ENCODE measurements at regions not wholly inside any gene's neighbourhood (a gene's known extent, or its start where the extent isn't known, plus 50 kb on each side); places are given as distances from the start of the nearest gene placed in this dataset.

GRCh38 chr3:180764481-180764880, 85.2 kb upstream of the CCDC39 start:
- H3K9ac ChIP-seq (replicated peaks; ENCODE audit: extremely low read depth, insufficient read depth, low read length): no peak overlapping the region
- no peak overlapping the region for H3K27ac ChIP-seq (ENCODE audit: insufficient read depth, low read depth, low read length)
- no peak overlapping the region for H3K4me2 ChIP-seq (ENCODE audit: insufficient read depth, low read length)
- H3K4me3 ChIP-seq (replicated peaks in 1 of 3; ENCODE audit: insufficient read depth in 1 of 3, low read depth in 1 of 3, low read length in 3 of 3): no peak overlapping the region
- no peak for DNase-seq (ENCODE audit: low read depth, low spot score)
- dilution Hi-C loops (cut with MboI; ENCODE audit: extremely low pct_ligation_motif_present, low sequenced_read_pairs): no loop called here
- H3K9me1 ChIP-seq (replicated peaks; ENCODE audit: control insufficient read depth, extremely low read depth, insufficient read depth, low read length): no peaks in the 10 kb centered on the region
- no peak for FAIRE-seq
- H2AFZ ChIP-seq (ENCODE audit: low read depth, low read length): no peak overlapping the region
- TF ChIP-seq, protein P1, sequence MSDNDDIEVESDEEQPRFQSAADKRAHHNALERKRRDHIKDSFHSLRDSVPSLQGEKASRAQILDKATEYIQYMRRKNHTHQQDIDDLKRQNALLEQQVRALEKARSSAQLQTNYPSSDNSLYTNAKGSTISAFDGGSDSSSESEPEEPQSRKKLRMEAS (IDR thresholded peaks at IDR 0.05; ENCODE audit: insufficient read depth, insufficient read length): no peak
- TF ChIP-seq FOS (IDR thresholded peaks at IDR 0.05; ENCODE audit: borderline replicate concordance, insufficient read depth, low read length): no peak
- TF ChIP-seq CTCF (IDR thresholded peaks at IDR 0.05; ENCODE audit: extremely low read depth in 1 of 2, insufficient read depth in 1 of 2, low read depth in 1 of 2, low read length in 2 of 2): no peak
- no peak for TF ChIP-seq POLR2AphosphoS5 (IDR thresholded peaks at IDR 0.05; ENCODE audit: insufficient read depth, low read depth, low read length)
- TF ChIP-seq MYC (IDR thresholded peaks at IDR 0.05; ENCODE audit: low read depth, low read length): no peak
- BruUV-seq (replicated peaks): no TSS peak
- POLR2A ChIA-PET: no interaction called here
- H3K27me3 ChIP-seq (ENCODE audit: control insufficient read depth in 2 of 2, insufficient read depth in 2 of 2, low read length in 2 of 2): no peaks in the 10 kb centered on the region
- CTCF ChIA-PET: no interaction called here
- H4K20me1 ChIP-seq (replicated peaks; ENCODE audit: control insufficient read depth, extremely low read depth, insufficient read depth, low read length): no peaks in the 10 kb centered on the region
- H3K9me3 ChIP-seq (replicated peaks; ENCODE audit: control insufficient read depth, insufficient read depth, low read length): no peaks in the 10 kb centered on the region
- no peaks in the 10 kb centered on the region for H3K4me1 ChIP-seq (ENCODE audit: control insufficient read depth, extremely low read depth, insufficient read depth, low read length)
- intact Hi-C loops (cut with micrococcal nuclease): no loop called here
- no peaks in the 10 kb centered on the region for H3K79me2 ChIP-seq (ENCODE audit: control insufficient read depth, insufficient read depth, low read length)
- no peaks in the 10 kb centered on the region for H3K36me3 ChIP-seq (ENCODE audit: control insufficient read depth in 2 of 2, extremely low read depth in 1 of 2, insufficient read depth in 2 of 2, low read length in 2 of 2)

GRCh38 chr3:180770639-180771038, 91.3 kb upstream of the CCDC39 start:
- H3K27ac ChIP-seq (ENCODE audit: insufficient read depth, low read depth, low read length): no peak overlapping the region
- no peak overlapping the region for H2AFZ ChIP-seq (ENCODE audit: low read depth, low read length)
- CTCF ChIA-PET: no interaction called here
- H3K9me1 ChIP-seq (replicated peaks; ENCODE audit: control insufficient read depth, extremely low read depth, insufficient read depth, low read length): no peaks in the 10 kb centered on the region
- POLR2A ChIA-PET: no interaction called here
- no TSS peak for BruUV-seq (replicated peaks)
- no peak for TF ChIP-seq MYC (IDR thresholded peaks at IDR 0.05; ENCODE audit: low read depth, low read length)
- no peak for TF ChIP-seq EZH2 (IDR thresholded peaks at IDR 0.05; ENCODE audit: borderline replicate concordance, low read depth, low read length, severe bottlenecking)
- TF ChIP-seq POLR2A (IDR thresholded peaks at IDR 0.05; ENCODE audit: low read depth, low read length): no peak
- TF ChIP-seq JUN (IDR thresholded peaks at IDR 0.05; ENCODE audit: borderline replicate concordance, insufficient read depth, insufficient read length, low read depth): no peak
- TF ChIP-seq CTCF (IDR thresholded peaks at IDR 0.05; ENCODE audit: extremely low read depth in 1 of 2, insufficient read depth in 1 of 2, low read depth in 1 of 2, low read length in 2 of 2): no peak
- no peak for TF ChIP-seq GATA2 (IDR thresholded peaks at IDR 0.05; ENCODE audit: insufficient read depth, insufficient read length, low read depth, low read length)
- no peak for TF ChIP-seq FOS (IDR thresholded peaks at IDR 0.05; ENCODE audit: borderline replicate concordance, insufficient read depth, low read length)
- TF ChIP-seq, protein P1 (IDR thresholded peaks at IDR 0.05; ENCODE audit: insufficient read depth, insufficient read length): no peak
- no peak for TF ChIP-seq POLR2AphosphoS5 (IDR thresholded peaks at IDR 0.05; ENCODE audit: insufficient read depth, low read depth, low read length)
- dilution Hi-C loops (cut with MboI; ENCODE audit: extremely low pct_ligation_motif_present, low sequenced_read_pairs): no loop called here
- H3K9ac ChIP-seq (replicated peaks; ENCODE audit: extremely low read depth, insufficient read depth, low read length): no peak overlapping the region
- no peak overlapping the region for H3K4me2 ChIP-seq (ENCODE audit: insufficient read depth, low read length)
- FAIRE-seq: no peak
- no peak overlapping the region for H3K4me3 ChIP-seq (replicated peaks in 1 of 3; ENCODE audit: insufficient read depth in 1 of 3, low read depth in 1 of 3, low read length in 3 of 3)
- intact Hi-C loops (cut with micrococcal nuclease): no loop called here
- no peaks in the 10 kb centered on the region for H3K36me3 ChIP-seq (ENCODE audit: control insufficient read depth in 2 of 2, extremely low read depth in 1 of 2, insufficient read depth in 2 of 2, low read length in 2 of 2)
- no peaks in the 10 kb centered on the region for H3K4me1 ChIP-seq (ENCODE audit: control insufficient read depth, extremely low read depth, insufficient read depth, low read length)
- DNase-seq (ENCODE audit: low read depth, low spot score): no peak
- H3K9me3 ChIP-seq (replicated peaks; ENCODE audit: control insufficient read depth, insufficient read depth, low read length): no peaks in the 10 kb centered on the region
- no peaks in the 10 kb centered on the region for H3K27me3 ChIP-seq (ENCODE audit: control insufficient read depth in 2 of 2, insufficient read depth in 2 of 2, low read length in 2 of 2)
- H4K20me1 ChIP-seq (replicated peaks; ENCODE audit: control insufficient read depth, extremely low read depth, insufficient read depth, low read length): no peaks in the 10 kb centered on the region
- H3K79me2 ChIP-seq (ENCODE audit: control insufficient read depth, insufficient read depth, low read length): no peaks in the 10 kb centered on the region

Data from endothelial cell of umbilical vein (primary cell).